ENCODE measurements at regions not wholly inside any gene's neighbourhood (a gene's known extent, or its start where the extent isn't known, plus 50 kb on each side); places are given as distances from the start of the nearest gene placed in this dataset.
A peak's percentile ranks its signal among the peaks of the same experiment; 100 is the strongest.

- DNase-seq (ENCODE audit: low read depth), result peak; percentile 10
- no peak for TF ChIP-seq CTCF (IDR thresholded peaks at IDR 0.05; ENCODE audit: control insufficient read depth, extremely low read depth, insufficient read depth)
- no peak overlapping the region for H3K4me3 ChIP-seq (ENCODE audit: low read depth, low read length)
These were observed 703.1 kb upstream of the VRK2 start for GRCh38 chr2:57343391-57344006.

- H3K4me3 ChIP-seq (ENCODE audit: low read depth, low read length), result no peak overlapping the region
- no peak for DNase-seq (ENCODE audit: low read depth)
- no peak for TF ChIP-seq CTCF (IDR thresholded peaks at IDR 0.05; ENCODE audit: control insufficient read depth, extremely low read depth, insufficient read depth)
These were observed 678.4 kb upstream of the VRK2 start for GRCh38 chr2:57368190-57368589.

GRCh38 chr2:57370882-57371585 lies 675.6 kb upstream of the VRK2 start:
- DNase-seq (ENCODE audit: low read depth), result no peak
- no peak overlapping the region for H3K4me3 ChIP-seq (ENCODE audit: low read depth, low read length)
- no peak for TF ChIP-seq CTCF (IDR thresholded peaks at IDR 0.05; ENCODE audit: control insufficient read depth, extremely low read depth, insufficient read depth)

GRCh38 chr2:57372237-57372984 lies 674.2 kb upstream of the VRK2 start:
- H3K4me3 ChIP-seq (ENCODE audit: low read depth, low read length), result no peak overlapping the region
- DNase-seq (ENCODE audit: low read depth), result no peak
- TF ChIP-seq CTCF (IDR thresholded peaks at IDR 0.05; ENCODE audit: control insufficient read depth, extremely low read depth, insufficient read depth), result no peak

GRCh38 chr2:57373530-57373929 lies 673.1 kb upstream of the VRK2 start:
- DNase-seq (ENCODE audit: low read depth), result no peak
- H3K4me3 ChIP-seq (ENCODE audit: low read depth, low read length), result no peak overlapping the region
- no peak for TF ChIP-seq CTCF (IDR thresholded peaks at IDR 0.05; ENCODE audit: control insufficient read depth, extremely low read depth, insufficient read depth)

GRCh38 chr2:57376985-57377384 lies 669.6 kb upstream of the VRK2 start:
- DNase-seq (ENCODE audit: low read depth), result peak; percentile 0
- TF ChIP-seq CTCF (IDR thresholded peaks at IDR 0.05; ENCODE audit: control insufficient read depth, extremely low read depth, insufficient read depth), result peak; percentile 41; the same call in 1 of the 2 replicates
- no peak overlapping the region for H3K4me3 ChIP-seq (ENCODE audit: low read depth, low read length)
